ENCODE measurements at regions not wholly inside any gene's neighbourhood (a gene's known extent, or its start where the extent isn't known, plus 50 kb on each side); places are given as distances from the start of the nearest gene placed in this dataset.
"Not testable (repeated sequence)": the region's sequence is repeated elsewhere in the genome, so short reads cannot be mapped to it uniquely, and the experiment has no call there.

DNA sequence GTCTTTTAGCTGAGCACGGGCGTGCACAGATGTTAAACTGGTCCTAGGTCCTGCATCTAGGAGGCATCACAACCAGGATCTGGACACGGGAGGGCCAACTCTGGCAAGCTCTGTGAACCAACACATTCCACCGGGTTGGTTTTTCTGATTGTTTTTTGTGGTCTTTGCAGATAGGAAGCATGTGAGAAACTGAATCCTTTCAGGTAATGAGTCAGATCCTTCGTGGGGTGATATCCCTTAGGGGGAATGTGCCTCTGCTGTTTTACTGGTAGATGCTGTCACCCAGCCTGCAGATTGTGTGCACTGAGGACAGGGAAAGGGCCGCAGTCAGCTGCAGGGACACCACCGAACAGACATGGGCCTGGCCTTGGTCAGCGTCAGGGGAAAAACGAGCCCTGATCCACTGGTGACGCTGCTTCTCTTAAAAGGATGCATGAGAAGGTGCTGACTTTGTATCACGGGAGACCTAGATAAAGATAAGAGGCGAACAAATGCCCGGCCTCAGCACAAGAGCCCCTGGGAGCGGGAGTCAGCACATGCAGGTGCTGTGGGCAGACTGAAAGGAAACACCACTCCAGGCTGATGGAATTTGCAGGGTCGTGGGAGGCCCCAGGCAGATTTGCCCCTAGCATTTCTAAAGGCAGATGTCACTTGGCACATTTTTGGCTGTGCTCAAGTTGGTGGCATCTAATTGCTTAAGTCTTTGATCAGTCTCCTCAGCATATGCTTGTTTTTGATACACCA is 51.1 kb downstream of the DOP1B start:
- peak; percentile 27 to 36 for ATAC-seq

DNA sequence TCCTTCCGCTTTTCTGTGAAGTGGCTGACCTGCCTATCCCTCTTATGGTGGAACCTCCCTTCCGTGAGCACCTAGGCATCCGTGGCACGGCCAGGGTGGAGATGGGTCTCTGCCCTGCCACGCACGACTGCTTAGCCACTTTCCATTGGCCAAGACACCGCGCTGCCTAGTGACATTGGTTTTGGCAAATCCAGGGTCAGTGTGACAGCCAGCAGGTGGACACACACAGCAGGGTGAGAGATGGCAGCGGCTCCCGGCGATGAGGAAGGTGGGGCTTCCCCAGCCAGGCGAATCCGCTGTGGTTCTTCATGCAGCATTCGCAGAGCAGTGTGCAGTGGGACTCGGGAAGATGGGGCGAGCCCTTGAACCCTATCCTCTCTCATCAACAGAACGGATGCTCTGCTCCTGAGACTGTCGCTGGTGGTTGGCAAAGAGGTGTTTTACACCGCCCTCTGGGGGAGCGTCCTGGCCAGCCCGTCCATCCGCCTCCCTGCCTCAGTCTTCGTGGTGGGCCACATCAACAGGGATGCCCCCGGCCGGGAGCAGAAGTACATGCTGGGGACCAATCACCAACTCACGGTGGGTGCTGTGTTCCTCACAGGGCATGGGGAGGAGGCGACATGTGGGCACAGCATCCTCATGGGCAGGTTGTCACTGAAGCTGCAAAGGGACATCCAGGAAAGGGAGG is 51.8 kb downstream of the DOP1B start:
- H3K36me3 Mint-ChIP-seq (ENCODE audit: insufficient read depth): peaks cover 19% of the 10 kb centered on the region

More for the DNA sequence above, 51.1 kb downstream of the DOP1B start:
- DNase-seq: no peak
- Mint-ChIP-seq H3K36me3 (ENCODE audit: insufficient read depth) (peaks cover 19% of the 10 kb centered on the region), H3K9me3 (no peaks in the 10 kb centered on the region), H3K27me3 (ENCODE audit: low read depth) (no peaks in the 10 kb centered on the region), H3K4me1 (ENCODE audit: low read depth) (peaks cover 13% of the 10 kb centered on the region), H3K4me3 (no peak overlapping the region)

DNA sequence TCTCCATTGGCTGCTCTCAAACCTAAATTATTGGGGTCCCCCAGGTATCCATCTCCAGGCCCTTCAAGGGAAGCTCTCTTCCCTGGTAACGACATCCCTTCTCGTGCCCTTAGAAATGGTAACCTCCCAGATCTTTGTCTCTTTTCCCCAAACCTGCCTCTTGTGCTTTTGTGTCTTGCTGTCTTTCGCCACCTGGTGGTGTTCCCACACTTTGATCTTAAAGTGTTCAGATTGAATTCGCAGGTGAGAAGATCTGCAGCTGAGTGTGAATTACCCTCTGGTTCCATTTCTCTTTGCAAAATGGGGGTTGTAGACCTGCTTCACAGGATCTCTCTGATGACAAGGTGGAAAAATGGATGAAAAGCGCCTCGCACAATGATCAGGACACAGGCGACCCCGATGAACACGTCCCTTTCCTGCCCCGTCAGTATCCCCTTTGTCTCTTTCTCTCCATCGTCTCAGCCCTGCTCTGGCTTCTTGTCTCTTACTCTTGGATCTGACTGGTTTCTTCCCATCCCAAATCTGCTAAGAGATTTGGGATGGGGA is 53.1 kb downstream of the DOP1B start:
- Mint-ChIP-seq H3K9me3 (no peaks in the 10 kb centered on the region), H3K4me3 (no peak overlapping the region), H3K36me3 (ENCODE audit: insufficient read depth) (peaks cover 24% of the 10 kb centered on the region), H3K27me3 (ENCODE audit: low read depth) (no peaks in the 10 kb centered on the region), H3K4me1 (ENCODE audit: low read depth) (peaks cover 3% of the 10 kb centered on the region)
- DNase-seq (peak; percentile 29), ATAC-seq (no peak)

More for the DNA sequence above, 51.8 kb downstream of the DOP1B start:
- no peak for ATAC-seq
- H3K4me3 Mint-ChIP-seq: no peak overlapping the region
- no peaks in the 10 kb centered on the region for H3K27me3 Mint-ChIP-seq (ENCODE audit: low read depth)
- H3K4me1 Mint-ChIP-seq (ENCODE audit: low read depth): peaks cover 10% of the 10 kb centered on the region
- DNase-seq: no peak
- H3K9me3 Mint-ChIP-seq: no peaks in the 10 kb centered on the region

DNA sequence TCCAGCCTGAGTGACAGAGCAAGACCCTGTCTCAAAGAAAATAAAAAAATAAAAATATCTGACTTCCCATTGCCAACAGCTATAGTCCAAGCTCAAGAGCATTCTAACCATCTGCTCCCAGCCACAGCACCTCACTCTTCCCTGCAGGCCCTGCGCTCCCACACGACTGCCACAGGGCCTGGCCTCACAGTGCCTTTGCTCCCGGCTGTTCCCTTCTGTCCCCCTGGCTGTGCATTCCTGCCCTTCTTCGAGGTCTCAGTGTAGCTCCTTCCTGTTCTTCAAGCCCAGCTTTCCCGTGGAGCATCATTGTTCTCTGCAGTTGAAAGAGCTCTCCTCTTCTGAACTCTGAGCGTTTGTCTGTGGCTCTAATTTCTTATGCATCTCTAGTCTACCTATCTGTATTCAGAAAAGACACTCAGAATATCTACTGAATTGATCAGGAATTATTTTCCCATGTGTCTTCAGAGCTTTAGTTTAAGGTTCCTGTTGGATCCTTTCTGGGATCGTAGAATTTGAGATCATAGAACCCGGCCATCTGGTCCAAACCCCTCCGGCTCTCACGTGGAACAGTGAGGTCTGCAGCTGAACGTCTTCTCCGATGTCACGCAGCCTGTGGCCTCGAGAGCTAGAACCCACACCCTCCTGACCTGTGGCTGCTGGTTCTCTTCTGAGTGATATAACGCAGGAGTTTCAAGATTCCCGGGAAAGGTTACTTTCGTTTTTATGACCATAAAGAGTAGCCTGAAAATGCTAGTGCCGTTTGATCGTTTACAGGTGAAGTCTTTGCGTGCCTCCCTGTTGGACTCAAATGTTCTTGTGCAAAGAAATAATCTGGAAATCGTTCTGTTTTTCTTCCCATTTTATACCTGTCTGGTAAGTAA is 54.4 kb downstream of the DOP1B start:
- Mint-ChIP-seq H3K9me3 (no peaks in the 10 kb centered on the region), H3K4me1 (ENCODE audit: low read depth) (peaks cover 3% of the 10 kb centered on the region), H3K27me3 (ENCODE audit: low read depth) (no peaks in the 10 kb centered on the region), H3K4me3 (no peak overlapping the region), H3K36me3 (ENCODE audit: insufficient read depth) (peaks cover 24% of the 10 kb centered on the region)
- ATAC-seq (no peak), DNase-seq (no peak)

DNA sequence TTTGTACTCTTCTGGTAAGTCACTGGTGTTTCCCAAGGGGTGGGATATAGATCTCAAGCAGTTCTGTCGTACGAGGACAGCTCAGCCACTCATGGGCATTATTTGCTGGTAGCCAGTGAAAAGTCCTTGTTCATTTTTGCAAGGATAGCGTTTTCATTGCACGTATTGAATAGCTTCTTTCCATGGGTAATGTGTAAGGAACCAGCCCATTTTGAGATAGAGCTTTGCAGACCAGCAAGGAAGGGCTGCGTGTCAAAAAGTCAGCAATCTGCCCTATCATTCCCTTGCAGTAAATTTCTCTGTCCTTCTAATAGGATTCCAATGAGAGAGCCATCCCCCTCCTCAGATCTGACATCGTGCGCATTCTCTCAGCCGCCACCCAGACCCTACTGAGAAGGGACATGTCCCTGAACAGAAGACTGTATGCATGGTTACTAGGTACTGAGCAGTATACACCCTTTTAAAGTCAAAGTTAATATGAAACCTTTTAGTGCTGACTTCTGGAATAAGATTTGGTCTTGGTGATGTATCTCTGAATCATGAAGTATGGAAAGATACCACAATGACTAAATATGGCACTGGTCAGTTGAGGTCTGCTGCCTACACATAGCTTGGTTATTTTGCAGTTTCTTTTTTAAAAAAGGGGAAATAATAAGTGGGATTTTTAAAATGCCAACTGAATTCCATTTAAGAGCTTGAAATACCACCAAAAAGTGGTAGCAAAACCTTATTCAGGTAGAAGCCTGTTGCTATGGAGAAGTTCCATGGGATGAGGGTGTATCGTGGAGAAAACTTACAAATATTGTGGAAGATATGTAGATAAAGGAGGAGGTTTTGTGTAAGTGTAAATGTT is 55.3 kb downstream of the DOP1B start:
- Mint-ChIP-seq H3K27me3 (ENCODE audit: low read depth) (no peaks in the 10 kb centered on the region), H3K36me3 (ENCODE audit: insufficient read depth) (peaks cover 24% of the 10 kb centered on the region), H3K4me1 (ENCODE audit: low read depth) (peaks cover 3% of the 10 kb centered on the region), H3K4me3 (no peak overlapping the region), H3K9me3 (no peaks in the 10 kb centered on the region)
- ATAC-seq (no peak), DNase-seq (no peak)

DNA sequence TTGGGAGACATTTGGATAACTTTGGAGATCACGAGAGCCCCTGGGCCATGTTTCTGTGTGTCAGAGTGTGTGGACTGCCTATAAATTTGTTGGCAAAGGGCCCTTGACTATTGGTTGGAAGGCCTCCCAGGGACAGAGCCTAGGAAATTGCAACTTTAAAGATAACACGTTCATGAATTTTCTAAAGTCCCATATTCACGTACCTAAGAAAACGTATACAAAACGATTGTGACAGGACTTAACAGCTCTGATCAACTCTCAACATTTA is 55.8 kb downstream of the DOP1B start:
- Mint-ChIP-seq H3K27me3 (ENCODE audit: low read depth) (no peaks in the 10 kb centered on the region), H3K9me3 (no peaks in the 10 kb centered on the region), H3K4me3 (no peak overlapping the region), H3K4me1 (ENCODE audit: low read depth) (peaks cover 3% of the 10 kb centered on the region), H3K36me3 (ENCODE audit: insufficient read depth) (peaks cover 26% of the 10 kb centered on the region)
- no peak for DNase-seq
- ATAC-seq: no peak

DNA sequence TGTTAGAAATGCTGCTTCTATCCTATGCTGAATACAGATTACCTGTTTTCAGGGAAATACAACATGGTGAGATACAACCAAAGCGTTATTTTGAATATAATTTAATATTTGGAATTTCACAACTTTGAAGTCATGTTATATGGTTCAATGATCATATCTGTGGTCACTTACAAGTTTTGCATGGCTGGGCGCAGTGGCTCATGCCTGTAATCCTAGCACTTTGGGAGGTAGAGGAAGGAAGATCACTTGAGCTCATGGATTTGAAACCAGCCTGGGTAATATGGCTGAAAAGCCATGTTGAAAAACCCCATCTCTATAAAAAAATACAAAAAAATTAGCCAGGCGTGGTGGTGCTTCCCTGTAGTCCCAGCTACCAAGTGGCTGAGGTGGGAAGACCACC is 57.9 kb downstream of the DOP1B start:
- no peak overlapping the region for H3K4me3 Mint-ChIP-seq
- ATAC-seq: no peak

DNA sequence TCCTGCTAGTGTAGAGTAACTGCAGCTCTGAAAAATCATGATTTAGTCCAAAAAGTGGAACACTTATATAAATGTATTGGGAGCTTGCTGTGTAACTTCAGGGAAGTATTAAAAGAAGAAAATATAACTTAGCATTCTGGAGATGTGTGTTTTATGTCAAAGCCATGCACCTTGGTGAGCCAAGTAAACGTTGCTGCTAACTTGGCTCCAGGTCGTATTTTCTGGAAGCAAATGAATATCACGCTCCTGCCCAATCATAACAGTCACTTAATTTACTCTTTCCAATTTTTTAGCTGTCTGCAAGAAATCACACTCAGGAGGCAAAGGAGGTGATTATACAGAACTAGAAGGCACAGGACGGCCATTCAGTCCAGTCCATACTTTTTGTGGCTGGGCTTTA is 61.1 kb downstream of the DOP1B start:
- DNase-seq (no peak), ATAC-seq (no peak)
- Mint-ChIP-seq H3K4me3 (no peak overlapping the region), H3K9me3 (no peaks in the 10 kb centered on the region), H3K27me3 (ENCODE audit: low read depth) (no peaks in the 10 kb centered on the region), H3K36me3 (ENCODE audit: insufficient read depth) (peaks cover 21% of the 10 kb centered on the region), H3K4me1 (ENCODE audit: low read depth) (no peaks in the 10 kb centered on the region)

More for the DNA sequence above, 57.9 kb downstream of the DOP1B start:
- no peak for DNase-seq
- Mint-ChIP-seq H3K9me3 (no peaks in the 10 kb centered on the region), H3K4me1 (ENCODE audit: low read depth) (peaks cover 2% of the 10 kb centered on the region), H3K36me3 (ENCODE audit: insufficient read depth) (peaks cover 36% of the 10 kb centered on the region), H3K27me3 (ENCODE audit: low read depth) (no peaks in the 10 kb centered on the region)

DNA sequence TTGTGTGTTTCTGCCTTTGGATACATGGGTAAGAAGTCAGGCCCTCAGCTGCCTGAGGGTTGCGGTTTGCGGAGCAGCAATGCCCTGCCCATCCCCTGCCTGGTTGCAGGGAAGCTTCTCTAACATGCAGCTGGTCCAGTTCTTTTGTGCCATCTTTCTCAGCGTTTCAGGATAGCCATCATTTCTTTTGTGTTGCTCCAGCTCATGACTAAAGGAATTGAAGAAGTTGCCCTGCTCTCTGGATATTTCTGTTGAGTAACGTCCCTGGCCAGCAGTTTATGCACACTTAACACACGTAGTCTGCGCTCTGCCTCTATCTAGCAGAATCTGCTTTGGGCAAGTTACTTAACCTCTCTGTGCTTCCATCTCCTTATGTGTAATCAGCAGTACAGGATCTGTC is 62.1 kb downstream of the DOP1B start:
- DNase-seq (no peak), ATAC-seq (no peak)
- H3K9me3 Mint-ChIP-seq: no peaks in the 10 kb centered on the region
- H3K4me3 Mint-ChIP-seq: no peak overlapping the region
- no peaks in the 10 kb centered on the region for H3K27me3 Mint-ChIP-seq (ENCODE audit: low read depth)
- no peaks in the 10 kb centered on the region for H3K4me1 Mint-ChIP-seq (ENCODE audit: low read depth)
- peaks cover 27% of the 10 kb centered on the region for H3K36me3 Mint-ChIP-seq (ENCODE audit: insufficient read depth)

DNA sequence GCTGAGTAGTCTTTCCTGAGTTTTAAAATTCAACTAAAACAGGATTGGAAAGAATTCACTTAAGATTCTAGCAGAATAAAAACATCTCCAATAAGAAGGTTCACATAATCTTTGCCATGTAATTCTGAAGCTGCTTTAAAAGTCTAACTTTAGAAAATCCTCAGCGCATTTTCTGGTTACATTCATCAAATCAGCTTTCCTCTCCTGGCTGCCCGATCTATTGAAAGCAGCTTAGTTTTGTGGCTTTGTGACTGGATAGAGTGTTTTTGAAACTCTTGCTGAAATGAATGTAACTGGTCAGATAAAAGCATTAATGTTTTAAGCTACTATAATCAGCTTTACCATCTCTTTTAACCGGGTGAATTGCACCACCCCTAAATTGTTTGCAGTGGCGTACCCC is 66.8 kb downstream of the DOP1B start:
- no peaks in the 10 kb centered on the region for H3K9me3 Mint-ChIP-seq
- ATAC-seq (no peak), DNase-seq (no peak)
- H3K36me3 Mint-ChIP-seq (ENCODE audit: insufficient read depth): peaks cover 32% of the 10 kb centered on the region
- no peak overlapping the region for H3K4me3 Mint-ChIP-seq
- no peaks in the 10 kb centered on the region for H3K4me1 Mint-ChIP-seq (ENCODE audit: low read depth)
- H3K27me3 Mint-ChIP-seq (ENCODE audit: low read depth): no peaks in the 10 kb centered on the region

DNA sequence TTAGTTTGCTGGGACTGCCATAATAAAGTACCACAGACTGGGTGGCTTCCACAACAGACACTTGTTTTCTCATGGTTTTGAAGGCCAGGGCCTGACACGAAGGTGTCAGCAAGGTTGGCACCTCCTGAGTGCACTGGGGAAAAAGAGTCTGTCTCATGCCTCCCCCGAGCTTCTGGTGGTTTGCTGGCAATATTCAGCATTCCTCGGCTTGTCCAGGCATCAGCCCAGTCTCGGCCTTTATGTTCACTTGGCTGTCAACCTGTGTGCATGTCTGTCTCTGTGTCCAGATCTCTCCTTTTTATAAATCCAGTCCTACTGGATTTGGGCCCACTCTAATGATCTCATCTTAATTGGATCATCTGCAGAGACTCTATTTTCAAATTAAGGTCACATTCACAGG is 72.6 kb downstream of the DOP1B start:
- Mint-ChIP-seq H3K4me1 (ENCODE audit: low read depth) (peaks cover 10% of the 10 kb centered on the region), H3K27me3 (ENCODE audit: low read depth) (no peaks in the 10 kb centered on the region), H3K36me3 (ENCODE audit: insufficient read depth) (peaks cover 32% of the 10 kb centered on the region), H3K4me3 (no peak overlapping the region), H3K9me3 (no peaks in the 10 kb centered on the region)
- no peak for DNase-seq
- ATAC-seq: no peak

DNA sequence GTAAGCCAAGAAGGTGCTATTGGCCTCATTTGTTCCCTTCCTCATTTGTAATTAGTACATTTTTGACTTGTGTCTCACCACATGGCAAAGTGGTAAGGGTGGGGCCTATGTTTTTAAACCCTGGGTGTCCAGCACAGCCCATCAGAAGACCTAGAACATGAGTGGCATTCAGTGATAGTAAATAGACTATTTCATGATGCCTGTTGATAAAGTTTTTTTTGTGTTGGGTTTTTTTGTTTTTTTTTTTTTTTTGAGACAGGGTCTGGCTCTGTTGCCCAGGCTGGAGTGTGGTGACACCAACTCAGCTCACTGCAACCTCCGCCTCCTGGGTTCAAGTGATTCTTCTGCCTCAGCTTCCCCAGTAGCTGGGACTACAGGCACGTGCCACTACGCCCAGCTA is 74.8 kb downstream of the DOP1B start:
- H3K4me3 Mint-ChIP-seq; ATAC-seq; DNase-seq; H3K9me3 Mint-ChIP-seq; H3K27me3 Mint-ChIP-seq (ENCODE audit: low read depth): not testable (repeated sequence)
- H3K4me1 Mint-ChIP-seq (ENCODE audit: low read depth): peaks cover 15% of the 10 kb centered on the region
- peaks cover 31% of the 10 kb centered on the region for H3K36me3 Mint-ChIP-seq (ENCODE audit: insufficient read depth)

DNA sequence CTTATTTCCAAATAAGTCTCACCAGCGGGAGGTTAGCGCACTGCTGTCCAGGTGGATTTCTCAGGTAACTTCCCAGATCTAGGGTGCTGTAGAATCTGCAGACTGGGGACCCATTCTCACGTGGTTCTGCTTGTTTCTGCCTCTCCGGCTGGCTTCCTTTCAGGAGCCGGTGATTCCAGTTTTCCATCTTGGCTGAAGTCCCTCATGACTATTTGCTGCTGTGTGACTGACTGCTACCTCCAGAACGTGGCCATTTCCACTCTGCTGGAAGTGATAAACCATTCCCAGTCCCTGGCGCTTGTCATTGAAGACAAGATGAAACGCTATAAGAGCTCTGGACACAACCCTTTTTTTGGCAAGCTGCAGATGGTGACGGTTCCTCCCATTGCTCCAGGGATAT is 76.0 kb downstream of the DOP1B start:
- H3K4me1 Mint-ChIP-seq (ENCODE audit: low read depth): peaks cover 15% of the 10 kb centered on the region
- no peak for DNase-seq
- H3K27me3 Mint-ChIP-seq (ENCODE audit: low read depth): no peaks in the 10 kb centered on the region
- ATAC-seq: no peak
- peaks cover 26% of the 10 kb centered on the region for H3K36me3 Mint-ChIP-seq (ENCODE audit: insufficient read depth)
- H3K4me3 Mint-ChIP-seq: no peak overlapping the region
- no peaks in the 10 kb centered on the region for H3K9me3 Mint-ChIP-seq
